Tibial nerve (tissue), 4 donors: ENCODE measurements at regions not wholly inside any gene's neighbourhood (a gene's known extent, or its start where the extent isn't known, plus 50 kb on each side); places are given as distances from the start of the nearest gene placed in this dataset.

ENCODE experiments used
- DNase-seq, 2 donors: peaks; one replicate each; pipeline ENCODE4 v3.0.0-alpha.2; 2019; ENCODE audit warnings: low spot score in 2 of 2
- H3K27ac ChIP-seq, 4 donors: fragments of 200-600 bp; sonication (generic) in 3 of 4; one replicate each; pipeline ENCODE4 v1.5.1; 2017 to 2019; ENCODE audit warnings: mild to moderate bottlenecking in 1 of 4
- H3K27me3 ChIP-seq, 2 donors: fragments of 200-600 bp; sonication (generic) in 1 of 2; one replicate each; pipeline versions ENCODE4 v1.5.1 to v1.6.0; 2017 to 2019
- H3K36me3 ChIP-seq, 3 donors: fragments of 200-600 bp; sonication (generic); one replicate each; pipeline ENCODE4 v1.5.1; 2018 to 2019
- H3K4me1 ChIP-seq, 4 donors: fragments of 200-600 bp; sonication (generic) in 3 of 4; one replicate each; pipeline ENCODE4 v1.5.1; 2017 to 2019
- H3K4me3 ChIP-seq, 4 donors: fragments of 200-600 bp; sonication (generic) in 3 of 4; one replicate each; pipeline ENCODE4 v1.5.1; 2017 to 2019; ENCODE audit warnings: mild to moderate bottlenecking in 1 of 4, moderate library complexity in 1 of 4
- H3K9me3 ChIP-seq, 4 donors: fragments of 200-600 bp; sonication (generic) in 3 of 4; one replicate each; pipeline ENCODE4 v1.5.1; 2017 to 2019
- EP300 ChIP-seq, 2 donors: sonication (generic); formaldehyde crosslinking; IDR thresholded peaks; one replicate each; pipeline ENCODE4 v1.6.1; 2017; ENCODE audit warnings: antibody characterized with exemption in 2 of 2, mild to moderate bottlenecking in 1 of 2
- POLR2A ChIP-seq, 2 donors: fragments of 450-650 bp; IDR thresholded peaks; one replicate each; pipeline ENCODE4 v1.6.1; 2017; ENCODE audit warnings: antibody characterized with exemption in 2 of 2, mild to moderate bottlenecking in 2 of 2, moderate library complexity in 2 of 2
- WGBS, 2 donors: methylation state at CpG; one replicate each; pipeline ENCODE4 v1.1.5; 2018; 5-methylcytosine and 5-hydroxymethylcytosine counted together
- TF ChIP-seq, protein P1 (sequence below), 5 experiments: fragments of 200-600 bp in 3 of 5; fragments of 450-650 bp in 2 of 5; sonication (generic) in 3 of 5; IDR thresholded peaks; one replicate each; pipeline ENCODE4 v1.5.1; 2016 to 2019; ENCODE audit warnings: antibody characterized with exemption in 5 of 5, mild to moderate bottlenecking in 3 of 5, moderate library complexity in 2 of 5

DNA sequence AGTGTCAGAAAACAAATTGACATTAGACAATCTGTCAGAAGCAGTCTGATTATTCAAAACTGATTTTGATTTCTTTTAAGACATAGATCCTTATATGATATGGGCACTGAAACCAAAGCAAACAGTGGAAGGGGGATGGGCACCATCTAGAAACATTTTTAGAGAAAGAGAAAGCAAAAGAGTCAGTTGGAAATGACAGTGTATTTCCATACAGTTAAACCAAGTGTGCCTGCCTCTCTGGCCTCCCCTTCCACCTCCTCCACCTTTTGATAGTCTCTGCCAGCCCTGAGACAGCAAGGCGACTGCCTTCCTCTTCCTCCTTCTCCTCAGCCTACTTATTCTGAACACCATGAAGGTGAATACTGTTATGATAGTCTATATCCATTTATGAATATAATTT, 949.7 kb downstream of the AMY1C start:
- H3K27ac ChIP-seq: no peak overlapping the region
- H3K27me3 ChIP-seq: no peaks in the 10 kb centered on the region
- WGBS, 2 donors: 72 to 78% methylated on average over 1 of the region's 1 CpG
- no peaks in the 10 kb centered on the region for H3K9me3 ChIP-seq
- no peak overlapping the region for H3K4me3 ChIP-seq
- H3K36me3 ChIP-seq: no peaks in the 10 kb centered on the region
- TF ChIP-seq, protein P1, sequence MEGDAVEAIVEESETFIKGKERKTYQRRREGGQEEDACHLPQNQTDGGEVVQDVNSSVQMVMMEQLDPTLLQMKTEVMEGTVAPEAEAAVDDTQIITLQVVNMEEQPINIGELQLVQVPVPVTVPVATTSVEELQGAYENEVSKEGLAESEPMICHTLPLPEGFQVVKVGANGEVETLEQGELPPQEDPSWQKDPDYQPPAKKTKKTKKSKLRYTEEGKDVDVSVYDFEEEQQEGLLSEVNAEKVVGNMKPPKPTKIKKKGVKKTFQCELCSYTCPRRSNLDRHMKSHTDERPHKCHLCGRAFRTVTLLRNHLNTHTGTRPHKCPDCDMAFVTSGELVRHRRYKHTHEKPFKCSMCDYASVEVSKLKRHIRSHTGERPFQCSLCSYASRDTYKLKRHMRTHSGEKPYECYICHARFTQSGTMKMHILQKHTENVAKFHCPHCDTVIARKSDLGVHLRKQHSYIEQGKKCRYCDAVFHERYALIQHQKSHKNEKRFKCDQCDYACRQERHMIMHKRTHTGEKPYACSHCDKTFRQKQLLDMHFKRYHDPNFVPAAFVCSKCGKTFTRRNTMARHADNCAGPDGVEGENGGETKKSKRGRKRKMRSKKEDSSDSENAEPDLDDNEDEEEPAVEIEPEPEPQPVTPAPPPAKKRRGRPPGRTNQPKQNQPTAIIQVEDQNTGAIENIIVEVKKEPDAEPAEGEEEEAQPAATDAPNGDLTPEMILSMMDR (IDR thresholded peaks at IDR 0.05): no peak
- no peak for DNase-seq
- no peaks in the 10 kb centered on the region for H3K4me1 ChIP-seq

DNA sequence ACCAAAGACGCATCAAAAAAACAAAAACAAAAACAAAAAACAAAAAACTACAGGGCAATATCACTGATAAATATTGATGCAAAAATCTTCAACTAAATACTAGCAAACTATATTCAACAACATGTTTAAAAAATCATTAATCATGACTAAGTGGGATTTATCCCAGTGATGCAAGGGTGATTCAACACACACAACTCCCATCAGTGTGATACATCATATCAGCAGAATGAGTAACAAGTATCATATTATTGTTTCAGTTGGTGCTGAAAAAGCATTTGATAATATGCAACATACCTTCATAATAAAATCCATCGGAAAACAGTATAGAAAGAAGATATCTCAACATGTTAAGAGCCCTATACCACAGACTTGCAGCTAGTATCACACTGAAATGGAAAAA, 953.0 kb downstream of the AMY1C start:
- no peaks in the 10 kb centered on the region for H3K36me3 ChIP-seq
- H3K27me3 ChIP-seq: no peaks in the 10 kb centered on the region
- H3K4me3 ChIP-seq: no peak overlapping the region
- no peaks in the 10 kb centered on the region for H3K9me3 ChIP-seq
- H3K27ac ChIP-seq: no peak overlapping the region
- WGBS, 2 donors: 94 to 95% methylated on average over 2 of the region's 2 CpGs
- no peaks in the 10 kb centered on the region for H3K4me1 ChIP-seq
- DNase-seq: no peak
- TF ChIP-seq EP300 (IDR thresholded peaks at IDR 0.05) (no peak), POLR2A (IDR thresholded peaks at IDR 0.05) (no peak)
- TF ChIP-seq, protein P1 (IDR thresholded peaks at IDR 0.05): no peak

DNA sequence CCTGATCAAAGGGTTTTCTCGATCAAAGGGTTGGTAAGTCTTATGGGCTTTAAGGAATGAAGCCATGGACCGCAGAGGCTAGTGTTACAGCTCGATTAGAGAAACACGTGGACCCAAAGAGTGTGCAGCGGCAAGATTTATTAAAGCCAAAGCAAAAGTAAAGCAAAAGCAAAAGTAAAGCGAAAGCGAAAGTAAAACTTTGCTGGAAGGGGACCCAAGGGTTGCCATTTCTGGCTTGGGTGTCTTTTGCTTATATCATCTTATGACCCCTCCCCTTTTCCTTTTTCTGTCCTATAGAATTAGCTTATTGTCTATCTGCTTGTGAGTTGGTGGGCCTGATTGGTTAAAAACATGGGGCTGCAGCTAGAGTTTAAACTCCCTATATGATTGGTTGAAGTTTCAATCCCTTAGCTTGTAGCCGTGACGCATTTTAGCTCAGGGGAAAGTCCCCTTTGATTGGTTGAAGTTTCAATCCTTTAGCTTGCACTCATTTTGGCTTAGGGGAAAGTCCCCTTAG, 957.0 kb downstream of the AMY1C start:
- no peaks in the 10 kb centered on the region for H3K9me3 ChIP-seq
- H3K27ac ChIP-seq: no peak overlapping the region
- H3K27me3 ChIP-seq: no peaks in the 10 kb centered on the region
- no peak for DNase-seq
- TF ChIP-seq POLR2A (IDR thresholded peaks at IDR 0.05): no peak
- TF ChIP-seq EP300 (IDR thresholded peaks at IDR 0.05): no peak
- TF ChIP-seq, protein P1 (IDR thresholded peaks at IDR 0.05): no peak
- 90 to 92% methylated on average over 9 of the region's 9 CpGs for WGBS, 2 donors
- no peaks in the 10 kb centered on the region for H3K4me1 ChIP-seq
- no peak overlapping the region for H3K4me3 ChIP-seq
- H3K36me3 ChIP-seq: no peaks in the 10 kb centered on the region

DNA sequence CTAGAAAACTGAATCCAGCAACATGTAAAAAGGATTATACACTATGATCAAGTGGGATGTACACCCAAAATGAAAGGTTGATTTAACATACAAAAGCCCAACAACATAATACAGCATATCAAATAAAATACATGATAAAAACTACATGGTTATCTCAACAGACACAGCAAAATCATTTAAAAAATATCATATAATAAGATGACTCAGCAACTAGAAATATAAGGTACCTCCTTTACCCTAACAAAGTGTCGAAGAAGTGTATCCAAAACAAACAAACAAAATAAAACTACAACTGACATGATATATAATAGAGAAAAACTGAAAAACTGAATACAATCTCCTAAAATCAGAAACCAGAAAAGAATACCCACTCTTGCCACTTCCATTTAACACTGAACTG, 969.1 kb downstream of the AMY1C start:
- no peak for DNase-seq
- H3K27ac ChIP-seq: no peak overlapping the region
- no peaks in the 10 kb centered on the region for H3K9me3 ChIP-seq
- no peaks in the 10 kb centered on the region for H3K4me1 ChIP-seq
- no peaks in the 10 kb centered on the region for H3K36me3 ChIP-seq
- 86 to 97% methylated on average over 1 of the region's 1 CpG for WGBS, 2 donors
- H3K27me3 ChIP-seq: no peaks in the 10 kb centered on the region
- TF ChIP-seq POLR2A (IDR thresholded peaks at IDR 0.05) (no peak), EP300 (IDR thresholded peaks at IDR 0.05) (no peak)
- TF ChIP-seq, protein P1 (IDR thresholded peaks at IDR 0.05): no peak
- no peak overlapping the region for H3K4me3 ChIP-seq

DNA sequence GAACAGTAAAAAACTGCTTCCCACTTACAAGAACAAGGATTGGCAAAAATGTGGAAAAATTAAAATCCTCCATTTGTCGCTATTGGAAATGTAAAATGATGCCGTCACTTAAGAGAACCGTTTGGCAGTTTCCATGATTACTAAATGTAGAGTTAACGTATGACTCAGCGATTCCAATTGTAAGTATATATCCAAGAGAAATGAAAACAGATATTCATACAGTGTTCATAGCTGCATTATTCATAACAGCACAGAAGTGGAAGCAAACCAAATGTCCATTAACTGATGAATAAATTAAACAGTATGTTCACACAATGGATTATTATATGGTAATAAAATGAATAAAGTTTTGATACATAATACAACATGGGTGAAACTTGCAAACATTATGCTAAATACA, 971.0 kb downstream of the AMY1C start:
- no peak for DNase-seq
- 82 to 90% methylated on average over 5 of the region's 5 CpGs for WGBS, 2 donors
- Histone ChIP-seq H3K9me3 (peaks cover 0 to 18% (median 0%) of the 10 kb centered on the region in 4 donors), H3K36me3 (no peaks in the 10 kb centered on the region), H3K27me3 (no peaks in the 10 kb centered on the region), H3K4me1 (no peaks in the 10 kb centered on the region), H3K4me3 (no peak overlapping the region), H3K27ac (no peak overlapping the region)
- TF ChIP-seq, protein P1 (IDR thresholded peaks at IDR 0.05): no peak
- TF ChIP-seq POLR2A (IDR thresholded peaks at IDR 0.05) (no peak), EP300 (IDR thresholded peaks at IDR 0.05) (no peak)
